Lower leg skin (tissue), 4 donors: ENCODE measurements at regions not wholly inside any gene's neighbourhood (a gene's known extent, or its start where the extent isn't known, plus 50 kb on each side); places are given as distances from the start of the nearest gene placed in this dataset.

Source experiments
- DNase-seq, 2 donors: peaks; one replicate each; pipeline ENCODE4 v3.0.0-alpha.2; 2019; ENCODE audit warnings: low spot score in 2 of 2
- H3K4me3 ChIP-seq: fragments of 200-600 bp; sonication (generic); 2 replicates; pipeline ENCODE4 v1.5.1; 2017; ENCODE audit warnings: mild to moderate bottlenecking, low read depth; ENCODE audit not compliant: poor library complexity, severe bottlenecking
- CTCF ChIP-seq, 3 donors: fragments of 450-650 bp; IDR thresholded peaks; one replicate each; pipeline ENCODE4 v1.5.1; 2016; ENCODE audit warnings: antibody characterized with exemption in 3 of 3, mild to moderate bottlenecking in 3 of 3, moderate library complexity in 2 of 3
- POLR2A ChIP-seq, 2 donors: fragments of 450-650 bp; IDR thresholded peaks; one replicate each; pipeline ENCODE4 v1.6.1; 2016 to 2017; ENCODE audit warnings: antibody characterized with exemption in 2 of 2, mild to moderate bottlenecking in 1 of 2, moderate library complexity in 1 of 2
- WGBS, 2 donors: methylation state at CpG; one replicate each; pipeline ENCODE4 v1.1.5; 2018; 5-methylcytosine and 5-hydroxymethylcytosine counted together
- intact Hi-C: fragments of 100-400 bp; cut with DNase I; formaldehyde crosslinking; loops from one replicate; pipeline ENCODE4 v1.15.0; 2023; ENCODE audit warnings: low total_unique reads

GRCh38 chr18:40347261-40347660, 1607.8 kb upstream of the PIK3C3 start:
- TF ChIP-seq CTCF (IDR thresholded peaks at IDR 0.05) (no peak), POLR2A (IDR thresholded peaks at IDR 0.05) (no peak)
- intact Hi-C loops, result no loop called here
- no peak for DNase-seq
- no peak overlapping the region for H3K4me3 ChIP-seq
- WGBS, 2 donors, result 87 to 91% methylated on average over 5 of the region's 5 CpGs

- no peak for TF ChIP-seq POLR2A (IDR thresholded peaks at IDR 0.05)
- no peak for TF ChIP-seq CTCF (IDR thresholded peaks at IDR 0.05)
- DNase-seq, result no peak
- intact Hi-C loops, result no loop called here
- H3K4me3 ChIP-seq, result no peak overlapping the region
Measured at GRCh38 chr18:40346146-40346545, 1608.9 kb upstream of the PIK3C3 start.

- intact Hi-C loops, result no loop called here
- no peak for DNase-seq
- 82 to 86% methylated on average over 3 of the region's 3 CpGs for WGBS, 2 donors
- no peak for TF ChIP-seq CTCF (IDR thresholded peaks at IDR 0.05)
- TF ChIP-seq POLR2A (IDR thresholded peaks at IDR 0.05), result no peak
- no peak overlapping the region for H3K4me3 ChIP-seq
Measured at GRCh38 chr18:40341701-40342100, 1613.3 kb upstream of the PIK3C3 start.

- intact Hi-C loops, result no loop called here
- no peak for TF ChIP-seq POLR2A (IDR thresholded peaks at IDR 0.05)
- TF ChIP-seq CTCF (IDR thresholded peaks at IDR 0.05), result no peak
- DNase-seq, result no peak
- H3K4me3 ChIP-seq, result no peak overlapping the region
- WGBS, 2 donors, result 93 to 96% methylated on average over 1 of the region's 1 CpG
Measured at GRCh38 chr18:40338284-40338683, 1616.8 kb upstream of the PIK3C3 start.

GRCh38 chr18:40326985-40327384, 1628.0 kb upstream of the PIK3C3 start:
- intact Hi-C loops, result no loop called here
- DNase-seq, result no peak
- 63 to 69% methylated on average over 6 of the region's 6 CpGs for WGBS, 2 donors
- TF ChIP-seq POLR2A (IDR thresholded peaks at IDR 0.05), result no peak
- H3K4me3 ChIP-seq, result no peak overlapping the region

- DNase-seq, result no peak
- 100% methylated on average over 1 of the region's 1 CpG for WGBS, 2 donors
- intact Hi-C loops, result no loop called here
- TF ChIP-seq POLR2A (IDR thresholded peaks at IDR 0.05) (no peak), CTCF (IDR thresholded peaks at IDR 0.05) (no peak)
- no peak overlapping the region for H3K4me3 ChIP-seq
Measured at GRCh38 chr18:40325988-40326387, 1629.0 kb upstream of the PIK3C3 start.
